ENCODE measurements at regions not wholly inside any gene's neighbourhood (a gene's known extent, or its start where the extent isn't known, plus 50 kb on each side); places are given as distances from the start of the nearest gene placed in this dataset.

- 0 out of 2 replicates have a peak, but pooled peaks cover 3% of the 10 kb centered on the region for H3K9me1 ChIP-seq (ENCODE audit: insufficient read depth, low read length)
- H3K4ac ChIP-seq (ENCODE audit: low read depth, low read length): no peak overlapping the region
- no peak overlapping the region for H2AFZ ChIP-seq (replicated peaks; ENCODE audit: low read length, poor library complexity)
- no peaks in the 10 kb centered on the region for H3K79me1 ChIP-seq (ENCODE audit: low read depth in 1 of 2, low read length in 2 of 2)
- peaks cover 2% of the 10 kb centered on the region; the same call in 1 of the 2 replicates for H3K27me3 ChIP-seq (ENCODE audit: control insufficient read depth, insufficient read depth, low read length)
- H3K4me1 ChIP-seq (ENCODE audit: control insufficient read depth, insufficient read depth, low read length): peaks cover 4% of the 10 kb centered on the region; the same call in 1 of the 2 replicates
- no peak overlapping the region for H2BK5ac ChIP-seq (ENCODE audit: low read depth, low read length, poor library complexity, severe bottlenecking)
- intact Hi-C loops (cut with micrococcal nuclease): no loop called here
- no peak overlapping the region for H3K14ac ChIP-seq (replicated peaks; ENCODE audit: low read depth, low read length)
- ATAC-seq (ENCODE audit: low read depth) (no peak), DNase-seq (no peak)
- H3K18ac ChIP-seq (ENCODE audit: low read depth, low read length): no peak overlapping the region
- no peak overlapping the region for H3K23ac ChIP-seq (ENCODE audit: low read depth, low read length)
- 100% methylated on average over 1 of the region's 1 CpG; no CpG with 5 or more reads in 1 of the 2 experiments for WGBS, 2 experiments (ENCODE audit: extremely low coverage in 2 of 2, insufficient read length in 1 of 2)
- no peak overlapping the region for H4K91ac ChIP-seq (ENCODE audit: insufficient read depth, low read depth, low read length)
- H2AK5ac ChIP-seq (ENCODE audit: low read depth, low read length): 0 out of 2 replicates have a peak overlapping the region, but pooled peaks have one; percentile 4
- POLR2A ChIA-PET (ENCODE audit: unreplicated experiment): no interaction called here
- H3K4me2 ChIP-seq (ENCODE audit: low read depth, low read length): no peak overlapping the region
- H3K9me3 ChIP-seq (ENCODE audit: control insufficient read depth, insufficient read depth, low read length): no peaks in the 10 kb centered on the region
- dilution Hi-C loops (cut with HindIII; ENCODE audit: low sequenced_read_pairs, unreplicated experiment): no loop called here
- H4K8ac ChIP-seq (ENCODE audit: low read depth in 2 of 2, low read length in 2 of 2): no peak overlapping the region
- no peak overlapping the region for H3K4me3 ChIP-seq (ENCODE audit: insufficient read depth, low read depth, low read length)
- H3K56ac ChIP-seq (ENCODE audit: extremely low read depth, insufficient read depth, low read length): no peak overlapping the region
- TF ChIP-seq CTCF (conservative IDR thresholded peaks at IDR 0.05; ENCODE audit: low read depth, low read length) (no peak), RCOR1 (IDR thresholded peaks at IDR 0.05; ENCODE audit: insufficient replicate concordance, low read length) (no peak), POLR2A (IDR thresholded peaks at IDR 0.05; ENCODE audit: low read depth, low read length) (no peak), MXI1 (IDR thresholded peaks at IDR 0.05; ENCODE audit: borderline replicate concordance, low read depth, low read length) (no peak), CEBPB (IDR thresholded peaks at IDR 0.05; ENCODE audit: low read depth, low read length) (no peak), MAZ (IDR thresholded peaks at IDR 0.05; ENCODE audit: borderline replicate concordance, low read depth, low read length) (no peak), NFE2L2 (IDR thresholded peaks at IDR 0.05; ENCODE audit: low read depth, low read length) (no peak), RFX5 (IDR thresholded peaks at IDR 0.05; ENCODE audit: low read depth, low read length) (no peak), RAD21 (IDR thresholded peaks at IDR 0.05; ENCODE audit: low read length) (no peak), CHD1 (IDR thresholded peaks at IDR 0.05; ENCODE audit: low read depth, low read length) (no peak), FOS (IDR thresholded peaks at IDR 0.05; ENCODE audit: low read depth, low read length) (no peak), BHLHE40 (IDR thresholded peaks at IDR 0.05; ENCODE audit: low read depth, low read length) (no peak), ELK1 (IDR thresholded peaks at IDR 0.05; ENCODE audit: borderline replicate concordance, low read depth, low read length) (no peak), MAFK (IDR thresholded peaks at IDR 0.05; ENCODE audit: low read depth, low read length) (no peak)
- TF ChIP-seq, protein P1, sequence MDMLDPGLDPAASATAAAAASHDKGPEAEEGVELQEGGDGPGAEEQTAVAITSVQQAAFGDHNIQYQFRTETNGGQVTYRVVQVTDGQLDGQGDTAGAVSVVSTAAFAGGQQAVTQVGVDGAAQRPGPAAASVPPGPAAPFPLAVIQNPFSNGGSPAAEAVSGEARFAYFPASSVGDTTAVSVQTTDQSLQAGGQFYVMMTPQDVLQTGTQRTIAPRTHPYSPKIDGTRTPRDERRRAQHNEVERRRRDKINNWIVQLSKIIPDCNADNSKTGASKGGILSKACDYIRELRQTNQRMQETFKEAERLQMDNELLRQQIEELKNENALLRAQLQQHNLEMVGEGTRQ (IDR thresholded peaks at IDR 0.05; ENCODE audit: low read depth, low read length): no peak
- H4K5ac ChIP-seq (ENCODE audit: low read depth, low read length): no peak overlapping the region
- H4K20me1 ChIP-seq (ENCODE audit: insufficient read depth, low read length): no peaks in the 10 kb centered on the region
- no peak overlapping the region for H2BK20ac ChIP-seq (ENCODE audit: low read depth, low read length)
- H2BK120ac ChIP-seq (ENCODE audit: low read depth, low read length): no peak overlapping the region; the same call in 1 of the 2 replicates
- CTCF ChIA-PET: no interaction called here
- peak overlapping the region; percentile 41; the same call in 1 of the 3 replicates for H2BK15ac ChIP-seq (ENCODE audit: low read depth, low read length)
- no peak overlapping the region for H3K27ac ChIP-seq (ENCODE audit: insufficient read depth, low read length)
- H2AK9ac ChIP-seq (replicated peaks; ENCODE audit: low read depth, low read length, poor library complexity): no peak overlapping the region
- BruUV-seq (replicated peaks): no TSS peak
- no peak overlapping the region for H3K9ac ChIP-seq (ENCODE audit: low read depth, low read length)
- in situ Hi-C loops (cut with MboI; ENCODE audit: low sequenced_read_pairs): no loop called here
- no peaks in the 10 kb centered on the region for H3K36me3 ChIP-seq (ENCODE audit: control insufficient read depth, insufficient read depth, low read length)
Observed at GRCh38 chr7:46214526-46214925, 293.5 kb upstream of the IGFBP3 start.

Measured in IMR-90 (cell line).